ENCODE measurements at regions not wholly inside any gene's neighbourhood (a gene's known extent, or its start where the extent isn't known, plus 50 kb on each side); places are given as distances from the start of the nearest gene placed in this dataset.
"Not testable (repeated sequence)": the region's sequence is repeated elsewhere in the genome, so short reads cannot be mapped to it uniquely, and the experiment has no call there.

DNA sequence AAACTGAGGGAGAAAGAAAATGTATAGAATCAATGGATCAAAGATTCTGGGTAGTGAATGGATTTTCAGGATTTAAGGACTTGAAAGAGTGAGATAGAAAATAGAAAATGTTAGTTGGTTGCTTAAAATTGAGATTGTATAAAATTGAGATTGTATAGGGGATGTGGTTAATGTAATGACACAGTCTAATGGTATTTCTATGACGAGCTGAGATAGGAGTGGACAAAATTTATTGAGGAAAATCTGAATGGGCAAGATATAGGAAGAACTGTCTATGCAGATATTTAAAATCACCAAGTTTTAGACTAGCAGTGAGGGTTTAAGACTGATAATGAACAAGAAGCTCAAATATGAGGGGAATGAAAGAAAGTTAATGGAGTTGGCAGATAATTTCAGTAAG lies 406.6 kb downstream of the NYAP2 start:
- no peaks in the 10 kb centered on the region for H3K9me3 ChIP-seq
- H3K4me3 ChIP-seq: no peak overlapping the region
- H3K27ac ChIP-seq: no peak overlapping the region
- no peaks in the 10 kb centered on the region for H3K36me3 ChIP-seq (ENCODE audit: low read depth, missing control alignments)
- H3K4me1 ChIP-seq: no peaks in the 10 kb centered on the region
- intact Hi-C loops (cut with DNase I; ENCODE audit: low total_unique reads): no loop called here
- 70 to 79% methylated on average over 1 of the region's 1 CpG for WGBS, 2 donors
- TF ChIP-seq, protein P1, sequence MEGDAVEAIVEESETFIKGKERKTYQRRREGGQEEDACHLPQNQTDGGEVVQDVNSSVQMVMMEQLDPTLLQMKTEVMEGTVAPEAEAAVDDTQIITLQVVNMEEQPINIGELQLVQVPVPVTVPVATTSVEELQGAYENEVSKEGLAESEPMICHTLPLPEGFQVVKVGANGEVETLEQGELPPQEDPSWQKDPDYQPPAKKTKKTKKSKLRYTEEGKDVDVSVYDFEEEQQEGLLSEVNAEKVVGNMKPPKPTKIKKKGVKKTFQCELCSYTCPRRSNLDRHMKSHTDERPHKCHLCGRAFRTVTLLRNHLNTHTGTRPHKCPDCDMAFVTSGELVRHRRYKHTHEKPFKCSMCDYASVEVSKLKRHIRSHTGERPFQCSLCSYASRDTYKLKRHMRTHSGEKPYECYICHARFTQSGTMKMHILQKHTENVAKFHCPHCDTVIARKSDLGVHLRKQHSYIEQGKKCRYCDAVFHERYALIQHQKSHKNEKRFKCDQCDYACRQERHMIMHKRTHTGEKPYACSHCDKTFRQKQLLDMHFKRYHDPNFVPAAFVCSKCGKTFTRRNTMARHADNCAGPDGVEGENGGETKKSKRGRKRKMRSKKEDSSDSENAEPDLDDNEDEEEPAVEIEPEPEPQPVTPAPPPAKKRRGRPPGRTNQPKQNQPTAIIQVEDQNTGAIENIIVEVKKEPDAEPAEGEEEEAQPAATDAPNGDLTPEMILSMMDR (IDR thresholded peaks at IDR 0.05): no peak
- no peak for TF ChIP-seq POLR2A (IDR thresholded peaks at IDR 0.05)
- DNase-seq: no peak
- no peaks in the 10 kb centered on the region for H3K27me3 ChIP-seq

DNA sequence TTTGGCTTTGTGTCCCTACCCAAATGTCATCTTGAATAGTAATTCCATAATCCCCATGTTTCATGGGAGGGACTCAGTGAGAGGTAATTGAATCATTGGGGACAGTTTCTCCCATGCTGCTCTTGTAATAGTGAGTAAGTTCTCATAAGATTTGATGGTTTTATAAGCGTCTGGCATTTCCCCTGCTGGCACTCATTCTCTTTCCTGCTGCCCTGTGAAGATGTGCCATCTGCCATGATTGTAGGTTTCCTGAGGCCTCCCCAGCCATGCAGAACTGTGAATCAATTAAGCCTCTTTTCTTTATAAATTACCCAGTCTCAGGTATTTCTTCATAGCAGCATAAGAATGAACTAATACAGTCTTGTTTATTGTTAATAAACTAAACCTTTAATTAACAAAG lies 402.6 kb downstream of the NYAP2 start:
- H3K4me3 ChIP-seq; H3K27ac ChIP-seq; intact Hi-C loops (cut with DNase I; ENCODE audit: low total_unique reads); H3K4me1 ChIP-seq; DNase-seq; H3K36me3 ChIP-seq (ENCODE audit: low read depth, missing control alignments); H3K9me3 ChIP-seq; H3K27me3 ChIP-seq: not testable (repeated sequence)
- WGBS, 2 donors: 82 to 93% methylated on average over 1 of the region's 1 CpG

DNA sequence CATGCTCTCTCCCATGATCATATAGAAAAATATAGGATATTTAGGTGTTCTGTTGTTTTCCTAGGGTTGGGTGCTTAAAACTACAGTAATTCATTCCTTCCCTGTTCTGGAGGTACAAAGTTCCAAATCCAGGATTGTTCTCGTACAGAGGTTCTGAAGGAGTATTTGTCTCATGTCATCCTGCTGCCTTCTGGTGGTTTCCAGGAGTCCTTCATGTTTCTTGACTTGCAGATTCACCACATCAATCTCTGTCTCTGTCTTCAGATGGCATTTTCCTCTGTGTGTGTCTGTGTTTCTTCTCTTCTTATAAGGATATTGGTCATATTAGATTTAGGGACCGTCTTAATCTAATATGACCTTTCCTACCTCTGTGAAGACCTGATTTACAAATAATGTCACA lies 397.9 kb downstream of the NYAP2 start:
- intact Hi-C loops (cut with DNase I; ENCODE audit: low total_unique reads): loop anchor here (10.0 kb wide), 1 partner anchor 123 kb away; no protein-coding TSS in a partner anchor

DNA sequence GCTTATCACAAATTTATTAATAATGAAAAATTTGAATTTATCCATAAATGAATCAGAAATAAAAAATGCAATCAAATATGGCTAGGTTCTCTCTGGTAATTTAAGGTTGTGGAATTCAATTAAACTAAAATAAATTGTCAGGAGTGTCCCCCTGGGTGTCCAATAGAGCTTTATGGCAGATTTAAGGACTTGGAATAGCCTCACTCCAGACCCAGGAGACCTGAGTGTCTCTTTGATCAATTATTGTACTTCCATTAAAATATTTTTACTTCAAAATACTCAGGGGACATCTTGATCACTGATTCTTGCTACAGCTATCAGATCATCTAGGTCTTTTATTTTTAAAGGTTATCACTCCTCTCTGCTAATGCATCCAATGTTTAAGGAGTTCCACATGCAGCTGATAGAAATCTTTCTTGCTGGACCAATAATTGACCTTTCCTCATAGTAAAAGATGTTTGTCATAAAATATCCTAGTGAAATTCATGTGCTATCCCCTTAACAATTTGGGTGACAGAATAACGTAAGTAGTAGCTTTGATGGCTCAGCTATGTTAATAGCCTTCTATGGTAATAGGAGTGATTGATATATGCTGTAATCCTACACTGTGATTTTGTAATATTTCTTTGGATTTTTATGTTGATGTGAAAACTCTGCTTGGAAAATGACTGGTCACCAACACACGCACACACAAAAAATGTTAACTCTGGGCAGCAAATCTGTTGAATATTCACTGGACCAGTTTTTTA lies 395.3 kb downstream of the NYAP2 start:
- 92 to 98% methylated on average over 2 of the region's 2 CpGs for WGBS, 2 donors
- Histone ChIP-seq H3K4me1 (no peaks in the 10 kb centered on the region), H3K4me3 (no peak overlapping the region), H3K27me3 (no peaks in the 10 kb centered on the region), H3K9me3 (no peaks in the 10 kb centered on the region), H3K36me3 (ENCODE audit: low read depth, missing control alignments) (no peaks in the 10 kb centered on the region), H3K27ac (no peak overlapping the region)
- TF ChIP-seq POLR2A (IDR thresholded peaks at IDR 0.05): no peak
- TF ChIP-seq, protein P1 (IDR thresholded peaks at IDR 0.05): no peak
- intact Hi-C loops (cut with DNase I; ENCODE audit: low total_unique reads): loop anchor here (10.0 kb wide), 1 partner anchor 120 kb away; no protein-coding TSS in a partner anchor
- DNase-seq: no peak

More for the DNA sequence above, 397.9 kb downstream of the NYAP2 start:
- WGBS, 2 donors: 67 to 79% methylated on average over 2 of the region's 2 CpGs
- DNase-seq: no peak
- H3K9me3 ChIP-seq: no peaks in the 10 kb centered on the region
- no peak overlapping the region for H3K4me3 ChIP-seq
- no peak overlapping the region for H3K27ac ChIP-seq
- H3K36me3 ChIP-seq (ENCODE audit: low read depth, missing control alignments): no peaks in the 10 kb centered on the region
- H3K27me3 ChIP-seq: no peaks in the 10 kb centered on the region
- no peak for TF ChIP-seq POLR2A (IDR thresholded peaks at IDR 0.05)
- TF ChIP-seq, protein P1 (IDR thresholded peaks at IDR 0.05): peak in 1 of 3 experiments; percentile 12
- no peaks in the 10 kb centered on the region for H3K4me1 ChIP-seq

DNA sequence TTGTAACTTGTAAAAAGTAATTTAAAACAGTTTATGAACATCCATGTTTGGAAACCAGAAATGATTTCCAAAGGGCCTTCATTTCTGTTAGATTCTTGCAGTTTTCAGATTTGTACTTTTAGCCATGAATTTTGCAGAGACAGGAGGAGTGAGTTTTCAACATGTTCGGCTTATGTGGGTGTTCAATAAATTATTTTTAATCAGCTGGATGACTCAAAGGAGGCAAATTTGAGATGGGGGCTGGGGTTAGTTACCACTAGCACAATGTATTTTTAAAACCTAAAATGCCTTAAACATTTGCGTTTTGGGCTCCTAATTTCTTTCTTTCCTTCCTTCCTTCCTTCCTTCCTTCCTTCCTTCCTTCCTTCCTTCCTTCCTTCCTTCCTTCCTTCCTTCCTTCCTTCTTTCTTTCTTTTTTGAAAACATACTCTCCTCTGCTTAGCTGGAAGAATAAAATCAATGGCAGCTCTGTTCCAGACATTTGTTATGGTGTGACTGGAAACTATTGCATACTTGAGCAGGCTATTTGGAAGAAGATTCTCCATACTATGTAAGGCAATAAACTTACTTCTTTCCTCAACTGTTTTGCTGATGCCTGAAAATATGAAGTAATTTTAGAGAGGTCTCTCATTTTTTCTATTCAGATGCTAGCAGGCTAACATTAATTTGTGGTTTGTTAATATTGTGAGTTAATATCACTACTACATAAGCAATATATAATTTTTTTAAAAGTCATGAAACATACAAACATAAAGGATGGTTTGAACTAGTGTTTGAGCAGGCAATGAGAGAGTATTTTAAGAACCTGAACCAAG lies 394.4 kb downstream of the NYAP2 start:
- no peak for DNase-seq
- intact Hi-C loops (cut with DNase I; ENCODE audit: low total_unique reads): loop anchor here (10.0 kb wide), 1 partner anchor 119 kb away; no protein-coding TSS in a partner anchor
- H3K27ac ChIP-seq: no peak overlapping the region
- no peak overlapping the region for H3K4me3 ChIP-seq
- TF ChIP-seq POLR2A (IDR thresholded peaks at IDR 0.05): no peak
- TF ChIP-seq, protein P1 (IDR thresholded peaks at IDR 0.05): no peak
- no peaks in the 10 kb centered on the region for H3K36me3 ChIP-seq (ENCODE audit: low read depth, missing control alignments)
- no peaks in the 10 kb centered on the region for H3K27me3 ChIP-seq
- no peaks in the 10 kb centered on the region for H3K4me1 ChIP-seq
- no peaks in the 10 kb centered on the region for H3K9me3 ChIP-seq
- 67% methylated on average over 2 of the region's 2 CpGs for WGBS, 2 donors

Data from testis (tissue), 2 donors.